GM19328 (cell line): ENCODE measurements at regions not wholly inside any gene's neighbourhood (a gene's known extent, or its start where the extent isn't known, plus 50 kb on each side); places are given as distances from the start of the nearest gene placed in this dataset.
"Not testable (repeated sequence)": the region's sequence is repeated elsewhere in the genome, so short reads cannot be mapped to it uniquely, and the experiment has no call there.

ENCODE experiments used
- ATAC-seq: cut with Tn5 transposase; IDR thresholded peaks from one replicate; pipeline ENCODE4 v1.9.1; 2021; ENCODE audit warnings: mild to moderate bottlenecking, moderate library complexity; ENCODE audit not compliant: unreplicated experiment

DNA sequence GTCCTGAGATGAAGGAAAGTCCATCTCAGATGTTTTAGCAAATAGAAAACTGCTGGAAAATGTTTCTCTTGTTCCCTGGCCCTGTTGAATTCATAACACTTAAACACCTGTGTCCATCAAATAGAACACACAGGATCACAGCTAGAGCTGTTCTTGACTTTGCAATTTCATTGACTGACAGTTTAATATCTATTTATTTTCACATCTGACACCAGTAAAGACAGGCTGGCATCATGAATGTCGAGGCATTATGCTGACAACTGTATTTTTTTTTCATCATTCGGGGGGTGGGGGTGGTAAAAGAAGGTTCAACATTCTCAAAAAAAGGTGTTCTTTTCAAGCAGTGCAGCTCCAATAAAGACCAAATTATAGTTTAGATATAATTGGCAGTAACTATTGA lies 591.2 kb upstream of the PTBP2 start:
- no peak for ATAC-seq

DNA sequence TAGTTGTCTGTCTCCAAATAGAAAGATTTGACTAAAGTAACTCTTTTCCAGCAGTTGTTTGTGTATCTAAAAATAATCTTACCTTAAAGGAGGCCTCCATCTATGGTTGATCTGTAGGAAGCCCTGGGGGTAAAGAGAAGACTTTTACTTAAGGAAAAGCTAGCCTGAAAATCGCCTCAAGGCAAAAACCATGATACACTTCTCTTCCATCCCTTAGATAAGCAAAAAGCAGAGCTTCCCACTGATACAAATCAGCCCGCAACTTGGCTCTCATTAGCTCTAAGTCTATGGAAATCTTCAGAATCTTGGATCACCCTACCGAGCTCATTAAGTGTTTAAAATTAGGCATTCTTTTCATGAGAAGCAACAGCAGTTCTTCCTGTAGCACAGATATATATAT lies 576.9 kb upstream of the PTBP2 start:
- no peak for ATAC-seq

DNA sequence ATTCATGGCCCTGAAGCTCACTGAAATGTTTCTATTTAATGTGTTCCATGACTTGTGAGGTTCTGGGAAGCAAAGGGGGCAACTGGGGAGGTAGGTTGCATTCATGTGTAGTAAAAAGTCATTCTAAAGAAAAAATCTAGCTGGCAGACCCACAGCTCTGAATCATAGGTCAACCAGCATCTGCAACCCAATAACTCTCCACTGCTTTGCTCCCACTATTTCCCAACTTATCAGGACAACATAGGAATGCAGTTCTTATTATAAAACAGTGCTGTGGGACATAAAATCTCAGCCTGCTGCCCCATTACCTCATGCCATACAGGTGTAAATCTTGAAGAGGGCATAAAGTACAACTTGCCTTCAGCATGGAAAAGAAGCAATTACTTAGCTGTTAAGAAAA lies 576.1 kb upstream of the PTBP2 start:
- no peak for ATAC-seq

DNA sequence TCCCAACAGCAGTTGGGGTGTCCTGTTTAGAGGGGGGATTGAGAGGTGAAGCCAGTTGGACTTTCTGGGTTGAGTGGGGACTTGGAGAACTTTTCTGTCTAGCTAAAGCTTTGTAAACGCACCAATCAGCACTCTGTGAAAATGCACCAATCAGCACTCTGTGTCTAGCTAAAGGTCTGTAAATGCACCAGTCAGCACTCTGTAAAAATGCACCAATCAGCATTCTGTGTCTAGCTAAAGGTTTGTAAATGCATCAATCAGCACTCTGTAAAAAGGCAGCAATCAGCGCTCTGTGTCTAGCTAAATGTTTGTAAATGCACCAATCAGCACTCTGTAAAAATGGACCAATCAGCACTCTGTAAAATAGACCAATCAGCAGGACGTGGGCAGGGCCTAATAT lies 568.6 kb upstream of the PTBP2 start:
- ATAC-seq, result not testable (repeated sequence)

DNA sequence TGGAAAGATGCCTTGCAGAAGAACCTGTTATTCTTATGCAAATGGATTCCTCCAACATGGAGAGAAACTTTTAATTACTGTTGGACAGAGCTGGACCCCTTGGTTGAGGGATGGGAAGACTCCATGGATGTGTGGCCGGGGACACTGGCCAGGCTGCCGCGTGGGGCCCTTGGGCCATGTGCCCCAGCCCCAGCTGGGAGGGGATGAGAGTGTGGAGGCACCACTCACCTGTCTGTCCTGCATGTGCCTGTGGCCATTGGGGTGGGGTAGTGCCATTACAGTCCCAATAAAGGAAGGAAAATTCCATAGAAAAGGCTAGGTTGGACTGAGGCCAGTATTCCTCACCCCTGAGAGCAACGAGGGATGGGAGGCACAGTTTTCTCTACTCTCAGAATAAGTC lies 564.5 kb upstream of the PTBP2 start:
- ATAC-seq, result no peak

DNA sequence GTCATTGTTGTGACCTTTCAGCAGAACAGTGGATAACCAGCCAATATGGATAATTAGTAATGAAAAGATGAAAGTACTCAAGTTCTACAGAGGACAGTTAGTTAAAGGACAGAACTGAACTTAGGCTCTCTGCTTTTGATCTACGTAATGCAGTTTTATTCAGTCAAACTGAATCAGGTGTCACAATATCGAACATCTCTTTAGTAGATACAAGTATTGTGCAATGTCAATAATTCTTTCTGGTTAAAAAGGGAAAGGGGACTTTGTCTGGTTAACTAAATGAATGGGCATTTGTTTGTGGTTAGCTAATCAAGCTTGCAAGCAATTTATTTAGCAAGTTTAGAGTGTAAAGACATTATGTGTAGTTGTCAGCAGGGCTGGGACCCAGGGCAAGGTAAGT lies 562.2 kb upstream of the PTBP2 start:
- no peak for ATAC-seq

DNA sequence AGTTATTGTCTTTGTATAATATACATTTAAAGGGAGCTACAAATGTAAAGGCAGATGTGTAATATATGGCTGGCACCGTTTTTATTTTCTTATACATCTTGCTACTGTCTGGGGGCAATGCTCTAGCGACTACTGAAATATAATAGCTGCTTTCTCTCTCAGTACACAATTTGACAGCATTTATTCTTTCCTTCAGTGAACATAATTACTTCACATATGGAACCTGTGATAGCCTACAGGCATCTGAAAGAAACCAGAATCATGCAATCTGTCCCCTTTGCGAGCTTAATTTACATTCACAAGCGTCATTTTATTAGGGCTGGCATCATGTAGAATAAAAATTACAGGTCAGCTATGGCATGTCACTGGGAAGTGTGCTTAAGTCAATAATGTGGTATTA lies 557.5 kb upstream of the PTBP2 start:
- ATAC-seq, result no peak

DNA sequence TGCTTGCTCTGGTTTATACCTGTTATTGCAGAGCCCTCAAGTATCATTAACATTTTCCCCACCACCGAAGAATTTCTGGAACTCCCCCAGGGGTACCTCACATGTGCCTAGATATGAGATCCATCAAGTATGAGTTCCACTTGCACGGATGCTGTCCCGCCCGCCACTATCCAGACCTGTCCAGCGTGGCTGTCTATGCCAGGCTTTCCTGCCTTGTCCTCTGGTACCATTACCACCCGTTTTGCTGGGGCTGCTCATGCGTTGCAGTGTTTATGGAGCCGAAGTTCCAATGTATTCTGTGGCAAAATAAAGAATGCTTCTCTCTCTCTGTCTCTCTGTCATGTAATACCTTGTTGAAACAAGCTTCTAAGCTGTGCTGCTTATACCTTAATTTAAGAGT lies 543.5 kb upstream of the PTBP2 start:
- ATAC-seq, result no peak

DNA sequence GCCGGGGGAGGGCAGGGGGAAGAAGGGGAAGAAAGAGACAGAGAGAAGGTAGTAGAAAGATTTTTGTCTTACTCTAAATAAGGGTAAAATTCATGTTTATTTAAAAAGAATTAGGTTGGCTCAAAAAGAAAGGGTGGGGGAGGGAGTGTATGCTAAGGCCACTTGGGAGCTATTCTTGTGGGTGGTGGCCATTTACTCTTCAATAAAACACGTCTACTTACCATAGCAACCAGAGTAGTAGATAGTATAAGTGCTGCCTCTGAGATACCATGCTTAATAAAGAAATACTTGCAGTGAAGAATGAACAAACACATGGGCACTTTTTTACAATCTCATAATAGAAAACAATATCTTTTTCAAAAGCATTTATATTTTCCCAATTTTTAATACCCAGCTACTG lies 538.1 kb upstream of the PTBP2 start:
- ATAC-seq, result no peak

DNA sequence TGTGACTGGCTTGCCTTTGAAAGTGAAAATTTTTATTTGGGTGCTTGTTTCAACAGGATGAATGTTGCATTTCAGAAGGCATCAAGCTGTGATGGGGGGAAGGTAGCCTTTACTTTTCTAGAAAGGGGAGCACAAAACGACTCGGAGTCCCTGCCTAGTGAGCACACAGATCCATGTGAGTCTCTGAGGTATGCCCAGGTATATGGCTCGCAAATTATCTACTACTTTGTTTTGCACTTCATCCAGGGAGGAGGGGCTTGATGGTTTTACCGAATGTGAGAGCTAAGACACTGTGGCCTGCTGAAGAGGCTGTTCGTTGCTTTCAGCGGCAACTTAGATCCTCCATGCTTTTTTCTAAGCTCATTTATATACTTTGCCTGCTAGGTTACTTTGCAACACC lies 537.7 kb upstream of the PTBP2 start:
- no peak for ATAC-seq

DNA sequence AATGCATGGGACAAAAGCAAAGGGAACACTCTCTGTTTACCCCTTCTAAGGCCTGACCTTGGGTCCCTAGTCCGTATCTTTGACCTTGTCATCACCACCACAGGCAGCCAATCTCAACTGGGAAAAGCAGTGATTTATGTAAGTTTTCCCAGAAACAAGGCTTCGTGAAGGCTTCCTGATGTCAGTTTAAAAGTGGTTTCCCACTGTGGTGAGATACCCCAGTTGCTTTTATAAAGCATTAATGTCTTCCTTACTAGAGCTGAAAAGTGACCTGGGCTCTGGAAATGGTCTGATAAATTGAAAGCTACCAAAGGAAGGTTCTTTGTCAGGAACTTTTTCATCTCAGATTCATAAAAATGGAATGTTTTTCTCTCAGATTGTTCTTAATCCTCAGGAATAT lies 536.4 kb upstream of the PTBP2 start:
- no peak for ATAC-seq

DNA sequence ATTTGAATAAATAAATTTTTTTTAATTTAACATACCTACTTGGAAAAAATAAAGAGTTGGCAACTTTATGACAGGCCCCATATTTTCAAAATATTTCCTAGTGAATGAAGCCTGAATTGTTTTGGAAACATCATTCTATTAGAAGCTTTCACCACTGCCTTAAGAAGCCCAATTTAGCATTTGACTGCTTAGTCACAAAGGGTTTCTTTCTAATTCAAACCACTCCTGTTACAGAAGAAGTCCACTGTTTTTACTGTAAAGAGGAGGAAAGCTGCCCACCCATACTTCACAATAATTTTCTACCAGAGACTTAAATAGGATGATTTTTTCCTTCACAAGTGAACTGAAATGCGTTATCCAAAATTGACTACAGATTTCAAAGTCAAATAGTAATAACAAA lies 534.6 kb upstream of the PTBP2 start:
- no peak for ATAC-seq

DNA sequence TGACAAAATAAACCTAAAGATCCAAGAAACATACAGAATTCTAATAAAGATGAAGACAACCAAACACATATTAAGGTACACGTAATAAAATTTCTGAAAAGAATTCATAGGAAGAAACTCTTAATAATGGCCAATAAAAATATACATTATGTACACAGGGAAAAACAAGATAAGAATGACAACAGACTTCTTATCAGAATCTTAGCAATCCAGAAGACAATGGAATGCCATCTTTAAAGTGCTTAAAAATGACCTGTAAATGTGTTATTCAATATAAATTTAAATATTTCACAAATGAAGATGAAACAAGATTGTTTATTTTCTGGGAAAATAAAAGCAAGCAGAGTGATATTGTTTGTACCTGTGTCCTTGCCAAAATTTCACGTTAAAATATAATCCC lies 530.4 kb upstream of the PTBP2 start:
- ATAC-seq, result no peak

DNA sequence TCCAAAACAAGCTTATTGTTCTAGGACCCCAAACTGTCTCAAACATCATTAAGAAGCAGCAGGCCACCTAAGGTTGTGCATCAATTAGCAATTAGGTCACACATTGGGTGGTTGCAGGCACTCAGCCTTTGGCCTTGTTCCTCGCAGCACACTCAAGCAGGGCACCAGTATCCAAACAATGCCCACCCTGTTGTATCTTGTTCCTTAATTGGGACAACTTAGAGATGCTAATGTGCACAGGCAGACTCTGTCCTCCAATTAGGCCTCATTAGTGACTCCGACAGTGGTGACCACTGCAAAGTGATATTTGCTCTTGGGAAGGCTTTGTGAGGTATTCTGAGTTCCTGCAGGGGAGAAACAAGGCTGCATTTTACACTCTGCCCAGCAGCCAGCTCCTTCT lies 515.1 kb upstream of the PTBP2 start:
- no peak for ATAC-seq

DNA sequence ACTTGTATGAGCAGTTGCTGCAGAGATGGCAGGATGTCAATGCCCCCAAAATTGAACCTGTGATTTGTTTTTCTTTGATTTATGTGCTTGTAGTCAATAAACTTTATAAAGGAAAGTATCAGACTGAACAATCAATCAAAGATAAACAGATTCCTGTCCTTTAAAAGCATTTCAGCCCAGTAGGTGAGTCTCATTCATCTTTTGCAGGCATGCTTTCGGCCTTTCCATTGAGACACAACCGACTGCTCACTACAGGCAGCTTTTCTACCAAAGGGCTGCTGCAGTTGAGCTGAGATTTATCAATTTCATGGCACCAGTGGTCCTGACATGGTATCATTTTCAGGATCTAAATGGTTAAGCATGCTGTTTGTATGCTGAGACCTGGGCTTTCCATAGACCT lies 513.6 kb upstream of the PTBP2 start:
- ATAC-seq, result no peak

DNA sequence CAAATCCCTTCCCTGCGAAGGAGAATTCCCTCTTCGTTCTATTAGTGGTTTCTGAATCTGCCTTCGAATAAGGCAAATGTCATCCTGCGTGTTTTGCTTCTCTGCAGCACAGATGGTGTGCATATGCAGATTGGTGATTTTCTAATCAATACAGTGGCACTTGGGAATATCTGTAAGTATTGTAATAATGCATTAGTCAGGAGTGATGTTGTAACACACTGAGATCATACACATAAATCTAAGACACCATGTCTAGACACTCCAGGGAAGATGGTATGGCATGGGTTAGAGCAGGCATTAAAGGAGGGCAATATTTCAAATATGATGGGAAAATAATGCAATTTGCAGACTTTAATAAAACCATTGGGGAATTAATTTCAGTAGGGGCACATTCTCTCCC lies 513.2 kb upstream of the PTBP2 start:
- ATAC-seq, result no peak

DNA sequence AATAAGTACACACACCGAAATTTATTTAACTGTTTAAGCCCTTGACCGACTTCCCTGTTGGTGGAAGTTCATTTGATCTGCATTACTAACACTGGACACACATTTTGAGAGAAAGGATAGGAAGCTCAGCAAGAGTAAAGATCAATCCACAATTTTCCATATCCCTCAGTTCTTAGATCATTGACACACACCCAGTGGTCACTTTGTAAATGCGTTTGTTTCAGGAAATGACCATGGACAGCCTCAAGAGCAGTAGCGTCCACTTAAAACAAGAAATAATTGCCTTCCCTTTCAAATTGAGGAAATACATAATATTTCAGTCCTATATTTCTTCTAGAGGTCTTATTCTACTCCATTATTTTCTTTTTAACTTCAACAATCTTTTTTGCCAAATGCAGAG lies 511.5 kb upstream of the PTBP2 start:
- no peak for ATAC-seq

DNA sequence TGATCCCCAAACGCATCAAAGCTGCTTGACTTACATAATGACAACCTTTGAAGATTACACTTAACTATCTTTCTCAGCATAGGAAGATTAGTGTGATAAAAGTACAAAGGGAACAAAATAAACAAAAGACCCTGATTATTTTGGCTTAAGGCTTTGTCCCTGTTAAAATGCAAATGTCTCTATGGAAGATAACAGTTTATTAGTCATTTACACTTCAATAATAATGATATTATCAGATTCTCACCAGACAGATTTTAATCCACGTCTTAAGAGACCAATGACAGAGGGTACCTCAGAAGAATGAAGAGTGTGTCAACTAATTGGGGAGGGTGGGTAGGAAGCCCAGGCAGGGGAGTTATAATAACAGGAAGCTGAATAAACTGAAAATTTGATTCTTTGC lies 510.4 kb upstream of the PTBP2 start:
- no peak for ATAC-seq

DNA sequence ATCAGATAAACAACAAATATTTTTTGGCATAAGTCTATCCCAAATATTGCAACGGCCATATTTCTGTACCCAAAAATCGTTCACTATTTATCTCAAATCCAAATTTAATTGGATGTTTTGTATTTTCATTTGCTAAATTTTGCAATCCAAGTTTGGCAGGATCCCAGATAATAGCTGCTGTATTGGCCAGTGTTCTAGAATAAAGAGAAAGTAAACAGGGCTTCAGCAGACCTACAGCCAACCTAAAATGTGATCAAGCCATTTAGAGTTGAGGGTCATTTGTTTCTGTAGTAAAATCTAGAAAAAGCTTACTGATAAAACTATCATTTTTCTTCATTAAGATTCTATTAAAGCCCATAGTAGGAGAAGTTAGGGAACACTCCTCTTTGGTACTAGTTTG lies 506.6 kb upstream of the PTBP2 start:
- ATAC-seq, result no peak

DNA sequence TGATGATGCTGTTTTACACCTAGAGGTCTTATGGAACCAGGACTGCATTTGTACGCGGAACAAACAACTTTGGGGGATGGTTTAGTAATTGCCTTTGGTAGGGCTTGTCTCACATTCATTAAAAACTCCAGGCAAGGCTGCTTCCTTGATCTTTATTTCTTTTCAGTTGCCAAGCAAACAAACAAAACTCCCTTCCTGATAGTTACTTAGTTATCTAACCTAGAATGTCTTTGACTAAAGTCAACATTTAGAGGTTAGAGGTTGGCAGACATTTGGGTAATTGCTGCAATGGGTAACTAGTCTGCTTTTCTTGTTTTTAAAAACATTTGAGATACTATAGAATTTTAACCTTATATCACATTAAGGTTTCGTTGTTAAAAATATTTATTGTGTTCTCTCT lies 500.9 kb upstream of the PTBP2 start:
- ATAC-seq, result no peak

DNA sequence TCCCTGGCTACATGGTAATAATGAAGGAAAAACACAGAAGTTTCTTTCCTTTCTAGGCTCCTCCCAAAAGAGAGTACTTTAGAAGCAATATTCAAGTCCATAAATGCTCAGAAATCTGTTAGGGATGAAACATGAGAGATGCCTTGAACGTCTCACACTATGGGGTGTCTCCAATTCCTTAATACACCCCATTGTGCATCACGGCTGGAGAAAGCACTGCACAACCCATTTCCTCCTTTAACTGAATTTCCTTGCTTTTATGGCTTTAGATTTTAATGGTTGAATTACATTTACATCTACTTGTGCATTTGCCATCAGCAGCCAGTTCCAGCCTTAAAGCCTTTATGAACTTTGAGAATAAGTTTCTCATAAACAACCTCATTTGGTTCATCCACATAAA lies 498.9 kb upstream of the PTBP2 start:
- no peak for ATAC-seq

DNA sequence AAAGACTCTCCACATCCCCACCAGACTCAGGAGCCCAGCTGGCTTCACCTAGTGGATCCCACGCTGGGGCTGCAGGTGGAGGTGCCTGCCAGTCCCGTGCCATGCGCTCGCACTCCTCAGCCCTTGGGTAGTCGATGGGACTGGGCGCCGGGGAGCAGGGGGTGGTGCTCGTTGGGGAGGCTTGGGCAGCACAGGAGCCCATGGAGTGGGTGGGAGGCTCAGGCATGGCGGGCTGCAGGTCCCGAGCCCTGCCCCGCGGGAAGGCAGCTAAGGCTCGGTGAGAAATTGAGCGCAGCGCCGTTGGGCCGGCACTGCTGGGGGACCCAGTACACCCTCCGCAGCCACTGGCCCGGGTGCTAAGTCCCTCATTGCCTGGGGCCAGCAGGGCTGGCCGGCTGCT lies 497.4 kb upstream of the PTBP2 start:
- not testable (repeated sequence) for ATAC-seq

DNA sequence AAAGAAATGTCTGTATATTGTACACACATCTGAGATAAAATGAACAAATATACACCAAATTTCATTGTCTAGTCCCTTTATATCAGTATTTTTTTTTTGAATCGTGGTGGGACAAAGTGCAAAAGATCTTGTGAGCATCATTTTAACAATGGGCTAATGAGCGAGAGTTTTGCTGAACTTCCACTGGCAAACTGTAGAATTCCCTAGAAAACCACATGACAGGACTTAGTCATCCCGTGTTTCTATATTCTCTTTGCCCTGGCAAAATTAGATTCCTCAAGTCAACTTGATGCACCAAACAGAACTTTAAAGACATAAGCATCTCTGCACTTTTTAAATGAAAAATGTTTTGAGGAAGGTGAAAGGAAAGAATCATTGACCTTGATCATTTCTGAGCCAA lies 488.2 kb upstream of the PTBP2 start:
- ATAC-seq, result no peak

DNA sequence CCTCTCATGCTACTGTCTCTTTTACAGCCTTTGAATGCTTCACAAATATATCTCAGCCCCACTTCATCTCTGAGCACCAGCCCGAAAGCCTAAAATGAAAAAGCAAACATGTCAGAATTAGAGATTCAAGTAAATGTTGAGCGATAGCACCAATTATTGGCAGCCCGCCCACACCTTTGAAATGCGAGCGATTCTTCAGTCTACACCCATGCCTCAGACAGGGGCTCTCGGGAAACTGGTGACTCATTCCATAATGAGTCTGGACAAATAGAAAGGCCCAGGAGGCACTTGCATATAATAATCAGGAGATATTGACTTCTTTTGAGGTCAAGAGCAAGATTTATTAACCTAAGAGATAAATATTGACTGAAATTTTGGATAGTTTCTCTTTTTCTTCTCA lies 487.3 kb upstream of the PTBP2 start:
- no peak for ATAC-seq
